Ishikawa (cell line): ENCODE measurements at regions not wholly inside any gene's neighbourhood (a gene's known extent, or its start where the extent isn't known, plus 50 kb on each side); places are given as distances from the start of the nearest gene placed in this dataset.

Experiments
- CEBPB ChIP-seq: IDR thresholded peaks from 2 replicates; pipeline ENCODE4 v1.6.1; 2012
- EGR1 ChIP-seq: IDR thresholded peaks from 2 replicates; pipeline ENCODE4 v1.6.1; 2012
- MAX ChIP-seq: IDR thresholded peaks from 2 replicates; pipeline ENCODE4 v1.6.1; 2012
- RAD21 ChIP-seq: IDR thresholded peaks from 2 replicates; pipeline ENCODE4 v1.6.1; 2012; ENCODE audit warnings: low read depth
- REST ChIP-seq: IDR thresholded peaks from 2 replicates; pipeline ENCODE4 v1.6.1; 2012; ENCODE audit warnings: low read depth, mild to moderate bottlenecking
- TAF1 ChIP-seq: IDR thresholded peaks from 2 replicates; pipeline ENCODE4 v1.6.1; 2012; ENCODE audit warnings: low read depth, mild to moderate bottlenecking
- TEAD4 ChIP-seq: IDR thresholded peaks from 2 replicates; pipeline ENCODE4 v1.6.1; 2012
- USF1 ChIP-seq: IDR thresholded peaks from 2 replicates; pipeline ENCODE4 v1.6.1; 2012
- YY1 ChIP-seq: IDR thresholded peaks from 2 replicates; pipeline ENCODE4 v1.6.1; 2012; ENCODE audit warnings: low read depth

GRCh38 chr1:224505454-224506093 is 71.0 kb upstream of the WDR26 start:
- TF ChIP-seq MAX (no peak), REST (no peak), TEAD4 (no peak), CEBPB (no peak), YY1 (no peak), RAD21 (no peak), TAF1 (no peak), USF1 (no peak), EGR1 (no peak)
